T-helper 2 cell treated with Interferon-gamma antibody and Interleukin-4, amounts not matched to agents 5 μg/mL and 100 μg/mL, for 36 hours (primary cell): ENCODE measurements at regions not wholly inside any gene's neighbourhood (a gene's known extent, or its start where the extent isn't known, plus 50 kb on each side); places are given as distances from the start of the nearest gene placed in this dataset.
A peak's percentile ranks its signal among the peaks of the same experiment; 100 is the strongest.

Source experiments
- DNase-seq: peaks from one replicate; pipeline ENCODE4 v3.0.0; 2021; ENCODE audit warnings: low spot score
- H3K27ac Mint-ChIP-seq: one replicate; pipeline ENCODE4 v1.8.0; 2021; ENCODE audit warnings: mild to moderate bottlenecking, mixed read lengths
- H3K27me3 Mint-ChIP-seq: one replicate; pipeline ENCODE4 v1.8.0; 2021; ENCODE audit warnings: low read depth, mixed read lengths
- H3K36me3 Mint-ChIP-seq: one replicate; pipeline ENCODE4 v1.8.0; 2021; ENCODE audit warnings: low read depth, mixed read lengths
- H3K4me1 Mint-ChIP-seq: one replicate; pipeline ENCODE4 v1.8.0; 2021; ENCODE audit warnings: low read depth, mixed read lengths
- H3K4me3 Mint-ChIP-seq: one replicate; pipeline ENCODE4 v1.8.0; 2022; ENCODE audit warnings: mild to moderate bottlenecking, moderate library complexity, mixed read lengths
- H3K9me3 Mint-ChIP-seq: one replicate; pipeline ENCODE4 v1.8.0; 2021; ENCODE audit warnings: mixed read lengths

DNA sequence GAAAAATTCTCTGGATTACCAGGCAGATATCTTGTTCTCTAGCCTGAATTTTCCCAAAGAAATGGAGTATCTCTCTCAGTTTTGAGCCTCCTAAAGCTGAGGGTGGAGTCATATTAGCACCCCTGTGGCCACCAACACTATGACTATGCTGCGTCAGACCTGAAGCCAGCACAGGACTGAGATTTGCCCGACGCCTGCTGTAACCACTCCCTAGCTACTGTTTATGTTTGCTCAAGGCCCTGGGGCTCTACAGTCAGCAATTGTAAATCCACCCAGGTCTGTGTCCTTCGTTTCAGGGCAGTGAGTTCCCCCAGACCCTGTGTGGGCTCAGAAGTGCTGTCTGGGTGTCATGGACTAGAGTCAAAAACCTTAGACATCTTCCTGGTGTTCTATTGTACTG, 61.4 kb downstream of the ZXDA start:
- Mint-ChIP-seq H3K4me1 (no peaks in the 10 kb centered on the region), H3K4me3 (no peak overlapping the region), H3K36me3 (no peaks in the 10 kb centered on the region), H3K9me3 (no peaks in the 10 kb centered on the region), H3K27me3 (no peaks in the 10 kb centered on the region), H3K27ac (no peak overlapping the region)
- DNase-seq = no peak

DNA sequence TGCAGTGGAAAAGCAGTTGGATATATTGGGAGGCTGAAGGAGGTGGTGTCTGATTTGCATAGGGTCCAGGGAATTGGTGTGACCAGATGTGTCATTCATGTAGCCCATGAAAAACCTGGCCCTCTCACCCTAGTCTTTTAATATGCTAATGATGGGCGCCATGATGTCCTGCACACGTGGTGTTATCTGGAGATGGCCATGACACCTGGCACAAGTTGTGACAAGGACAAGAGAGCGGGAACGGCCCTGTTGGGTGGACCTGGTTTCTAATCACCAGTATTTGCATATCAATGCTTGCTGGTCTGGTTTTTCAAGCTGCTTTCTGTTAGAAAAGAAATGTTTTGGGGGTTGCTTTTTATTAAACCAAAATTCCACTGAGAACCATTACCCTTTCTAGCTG, 87.4 kb downstream of the ZXDA start:
- H3K4me3 Mint-ChIP-seq = no peak overlapping the region
- no peaks in the 10 kb centered on the region for H3K27me3 Mint-ChIP-seq
- H3K27ac Mint-ChIP-seq = no peak overlapping the region
- H3K9me3 Mint-ChIP-seq = no peaks in the 10 kb centered on the region
- no peaks in the 10 kb centered on the region for H3K36me3 Mint-ChIP-seq
- DNase-seq = no peak
- H3K4me1 Mint-ChIP-seq = peaks cover 2% of the 10 kb centered on the region

DNA sequence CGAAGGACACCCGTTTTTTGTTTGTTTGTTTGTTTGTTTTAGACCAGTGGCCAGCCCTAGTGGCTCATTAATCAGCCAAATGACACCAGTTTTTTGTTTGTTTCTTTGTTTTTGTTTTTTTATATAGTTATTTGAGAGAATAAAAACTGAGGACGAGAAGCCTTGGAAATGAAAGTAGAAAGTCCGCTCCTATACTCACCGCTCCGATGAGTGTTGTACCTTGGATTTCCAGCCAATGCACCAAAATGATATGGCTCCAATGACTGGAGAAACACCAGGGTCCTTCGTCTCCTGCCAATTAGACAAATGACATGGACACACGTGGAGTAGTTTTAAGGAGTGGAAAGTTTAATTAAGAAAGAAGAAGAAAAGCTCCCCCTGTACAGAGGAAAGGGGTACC, 87.9 kb downstream of the ZXDA start:
- H3K9me3 Mint-ChIP-seq = no peaks in the 10 kb centered on the region
- H3K27me3 Mint-ChIP-seq = no peaks in the 10 kb centered on the region
- no peak overlapping the region for H3K27ac Mint-ChIP-seq
- no peak overlapping the region for H3K4me3 Mint-ChIP-seq
- peaks cover 2% of the 10 kb centered on the region for H3K4me1 Mint-ChIP-seq
- H3K36me3 Mint-ChIP-seq = no peaks in the 10 kb centered on the region
- no peak for DNase-seq

DNA sequence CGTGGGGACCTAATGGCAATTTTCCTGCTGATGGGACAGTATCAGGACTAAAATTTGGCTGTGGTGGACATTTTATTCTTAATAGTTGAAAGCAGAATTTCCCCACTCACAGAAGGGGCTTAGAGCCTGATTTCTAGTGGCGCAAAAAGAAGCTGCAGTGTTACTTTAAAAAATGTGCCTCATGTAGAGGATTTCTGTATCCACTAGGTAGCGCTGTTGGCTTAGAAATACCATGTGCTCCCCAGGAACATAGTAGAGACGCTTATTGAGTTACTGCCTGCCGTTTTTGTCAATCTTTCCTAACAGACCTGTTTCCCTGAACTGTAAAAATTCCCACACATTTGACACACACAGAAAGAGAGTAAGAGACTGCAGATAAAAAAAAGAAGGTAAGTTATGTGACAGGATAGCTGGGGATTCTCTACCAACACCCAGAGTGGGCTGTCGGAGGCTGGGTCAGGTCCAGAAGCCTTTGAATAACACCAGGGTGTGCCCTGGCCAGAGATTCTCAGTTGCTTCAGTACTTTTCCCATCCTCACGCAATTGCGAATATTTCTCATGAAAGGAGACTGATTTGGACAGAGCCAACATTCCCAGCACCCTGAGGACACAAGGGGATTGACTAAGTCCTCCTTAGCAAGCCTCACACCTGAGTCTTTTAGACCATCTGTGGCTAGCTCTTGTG, 88.4 kb downstream of the ZXDA start:
- no peaks in the 10 kb centered on the region for H3K9me3 Mint-ChIP-seq
- no peaks in the 10 kb centered on the region for H3K36me3 Mint-ChIP-seq
- no peak overlapping the region for H3K27ac Mint-ChIP-seq
- H3K4me1 Mint-ChIP-seq = peaks cover 2% of the 10 kb centered on the region
- no peak overlapping the region for H3K4me3 Mint-ChIP-seq
- DNase-seq = peak; percentile 7
- no peaks in the 10 kb centered on the region for H3K27me3 Mint-ChIP-seq

GRCh38 chrX:57817302-57817701, 93.0 kb downstream of the ZXDA start:
- Mint-ChIP-seq H3K9me3 (no peaks in the 10 kb centered on the region), H3K27ac (no peak overlapping the region), H3K4me1 (peaks cover 2% of the 10 kb centered on the region), H3K27me3 (no peaks in the 10 kb centered on the region), H3K36me3 (no peaks in the 10 kb centered on the region), H3K4me3 (no peak overlapping the region)
- no peak for DNase-seq

GRCh38 chrX:57772637-57773036, 92.6 kb upstream of the NLRP2B start:
- Mint-ChIP-seq H3K36me3 (no peaks in the 10 kb centered on the region), H3K4me1 (no peaks in the 10 kb centered on the region), H3K27me3 (no peaks in the 10 kb centered on the region), H3K27ac (no peak overlapping the region), H3K9me3 (no peaks in the 10 kb centered on the region), H3K4me3 (no peak overlapping the region)
- no peak for DNase-seq

- no peaks in the 10 kb centered on the region for H3K27me3 Mint-ChIP-seq
Measured at GRCh38 chrX:57771689-57772088, 91.6 kb upstream of the NLRP2B start.

GRCh38 chrX:57752866-57753265, 72.8 kb upstream of the NLRP2B start:
- Mint-ChIP-seq H3K27me3 (no peaks in the 10 kb centered on the region), H3K27ac (no peak overlapping the region), H3K9me3 (peaks cover 6% of the 10 kb centered on the region), H3K4me1 (no peaks in the 10 kb centered on the region), H3K36me3 (no peaks in the 10 kb centered on the region), H3K4me3 (no peak overlapping the region)
- no peak for DNase-seq

More at GRCh38 chrX:57771689-57772088, 91.6 kb upstream of the NLRP2B start:
- no peak for DNase-seq
- H3K4me1 Mint-ChIP-seq = no peaks in the 10 kb centered on the region
- H3K9me3 Mint-ChIP-seq = no peaks in the 10 kb centered on the region
- no peak overlapping the region for H3K27ac Mint-ChIP-seq
- no peaks in the 10 kb centered on the region for H3K36me3 Mint-ChIP-seq
- no peak overlapping the region for H3K4me3 Mint-ChIP-seq

DNA sequence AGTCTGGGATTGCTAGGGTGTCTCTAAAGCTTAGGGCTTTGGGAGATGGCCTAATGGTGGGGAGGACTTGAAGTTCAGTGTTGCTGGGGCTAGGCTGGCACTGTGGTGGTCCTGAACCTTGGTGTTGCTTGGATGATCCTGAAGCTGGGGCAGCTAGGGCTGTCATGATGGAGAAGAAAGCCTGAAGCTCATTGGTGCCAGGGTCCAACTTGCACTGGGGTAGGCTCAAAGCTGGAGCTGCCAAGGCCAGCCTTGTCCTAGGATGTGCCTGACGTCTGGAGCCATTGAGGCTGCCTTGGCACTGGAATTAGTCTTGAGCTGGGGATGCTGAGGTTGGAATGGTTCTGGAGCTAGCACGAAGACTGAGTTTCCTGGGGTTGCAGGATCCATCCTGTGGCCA, 61.0 kb upstream of the NLRP2B start:
- no peaks in the 10 kb centered on the region for H3K9me3 Mint-ChIP-seq
- H3K4me1 Mint-ChIP-seq = no peaks in the 10 kb centered on the region
- H3K36me3 Mint-ChIP-seq = no peaks in the 10 kb centered on the region
- no peaks in the 10 kb centered on the region for H3K27me3 Mint-ChIP-seq
- no peak overlapping the region for H3K27ac Mint-ChIP-seq
- no peak overlapping the region for H3K4me3 Mint-ChIP-seq
- no peak for DNase-seq

GRCh38 chrX:57737881-57738280, 57.8 kb upstream of the NLRP2B start:
- no peaks in the 10 kb centered on the region for H3K36me3 Mint-ChIP-seq
- no peaks in the 10 kb centered on the region for H3K27me3 Mint-ChIP-seq
- no peak overlapping the region for H3K27ac Mint-ChIP-seq
- no peak for DNase-seq
- no peak overlapping the region for H3K4me3 Mint-ChIP-seq
- no peaks in the 10 kb centered on the region for H3K9me3 Mint-ChIP-seq
- H3K4me1 Mint-ChIP-seq = no peaks in the 10 kb centered on the region
